ENCODE measurements at regions not wholly inside any gene's neighbourhood (a gene's known extent, or its start where the extent isn't known, plus 50 kb on each side); places are given as distances from the start of the nearest gene placed in this dataset.

DNA sequence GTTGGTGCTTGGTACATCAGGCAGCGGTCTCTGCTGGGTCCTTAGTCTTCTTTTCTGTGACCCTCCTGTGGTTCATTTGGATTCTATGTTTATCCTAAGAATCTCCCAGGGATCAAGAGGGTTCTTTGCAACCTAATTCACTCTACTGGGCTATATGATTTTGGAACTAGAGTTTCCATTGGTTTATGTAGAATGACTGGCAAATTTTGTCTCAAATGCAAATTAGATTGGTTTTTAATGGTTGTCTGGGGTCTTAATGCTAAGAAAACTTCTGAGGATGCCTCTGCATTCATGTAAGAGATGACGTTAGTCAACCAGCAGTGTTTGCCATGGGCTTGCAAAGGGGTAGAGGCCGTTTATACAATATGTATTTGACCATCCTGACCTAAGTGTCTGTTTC lies 129.8 kb upstream of the ZFP64 start:
- intact Hi-C loops (cut with micrococcal nuclease) = no loop called here
- ATAC-seq (ENCODE audit: low read depth) (no peak), DNase-seq (no peak)
- no peak overlapping the region for H2AK9ac ChIP-seq (replicated peaks; ENCODE audit: low read depth, low read length, poor library complexity)
- H2AK5ac ChIP-seq (ENCODE audit: low read depth, low read length) = no peak overlapping the region
- no peak overlapping the region for H2BK15ac ChIP-seq (ENCODE audit: low read depth, low read length)
- no peak overlapping the region for H3K56ac ChIP-seq (ENCODE audit: extremely low read depth, insufficient read depth, low read length)
- BruUV-seq (replicated peaks) = no TSS peak
- no peak overlapping the region for H3K4ac ChIP-seq (ENCODE audit: low read depth, low read length)
- no peak overlapping the region for H4K5ac ChIP-seq (ENCODE audit: low read depth, low read length)
- H3K36me3 ChIP-seq (ENCODE audit: control insufficient read depth, insufficient read depth, low read length) = no peaks in the 10 kb centered on the region
- H3K9me3 ChIP-seq (ENCODE audit: control insufficient read depth, insufficient read depth, low read length) = no peaks in the 10 kb centered on the region
- no peak overlapping the region for H2BK5ac ChIP-seq (ENCODE audit: low read depth, low read length, poor library complexity, severe bottlenecking)
- H4K8ac ChIP-seq (ENCODE audit: low read depth in 2 of 2, low read length in 2 of 2) = no peak overlapping the region
- no peaks in the 10 kb centered on the region for H4K20me1 ChIP-seq (ENCODE audit: insufficient read depth, low read length)
- H3K9me1 ChIP-seq (ENCODE audit: insufficient read depth, low read length) = no peaks in the 10 kb centered on the region
- no CpG with 5 or more reads among the region's 3 CpGs for WGBS, 2 experiments (ENCODE audit: extremely low coverage in 2 of 2, insufficient read length in 1 of 2)
- H3K9ac ChIP-seq (ENCODE audit: low read depth, low read length) = no peak overlapping the region
- H3K23ac ChIP-seq (ENCODE audit: low read depth, low read length) = no peak overlapping the region
- H2AFZ ChIP-seq (replicated peaks; ENCODE audit: low read length, poor library complexity) = no peak overlapping the region
- H3K4me2 ChIP-seq (ENCODE audit: low read depth, low read length) = no peak overlapping the region
- H2BK20ac ChIP-seq (ENCODE audit: low read depth, low read length) = no peak overlapping the region
- no peaks in the 10 kb centered on the region for H3K79me1 ChIP-seq (ENCODE audit: low read depth in 1 of 2, low read length in 2 of 2)
- H3K4me3 ChIP-seq (ENCODE audit: insufficient read depth, low read depth, low read length) = no peak overlapping the region
- dilution Hi-C loops (cut with HindIII; ENCODE audit: low sequenced_read_pairs, unreplicated experiment) = no loop called here
- ChIA-PET CTCF (interaction anchor here (3.1 kb wide), 1 partner anchor 9 kb away, joined by 10 read pairs; no protein-coding TSS in a partner anchor), POLR2A (ENCODE audit: unreplicated experiment) (no interaction called here)
- TF ChIP-seq NFE2L2 (IDR thresholded peaks at IDR 0.05; ENCODE audit: low read depth, low read length) (no peak), POLR2A (IDR thresholded peaks at IDR 0.05; ENCODE audit: low read depth, low read length) (no peak), CHD1 (IDR thresholded peaks at IDR 0.05; ENCODE audit: low read depth, low read length) (no peak), SMC3 (IDR thresholded peaks at IDR 0.05; ENCODE audit: low read depth, low read length) (no peak), MXI1 (IDR thresholded peaks at IDR 0.05; ENCODE audit: borderline replicate concordance, low read depth, low read length) (no peak), MAZ (IDR thresholded peaks at IDR 0.05; ENCODE audit: borderline replicate concordance, low read depth, low read length) (no peak), ELK1 (IDR thresholded peaks at IDR 0.05; ENCODE audit: borderline replicate concordance, low read depth, low read length) (no peak)
- TF ChIP-seq, protein P1, sequence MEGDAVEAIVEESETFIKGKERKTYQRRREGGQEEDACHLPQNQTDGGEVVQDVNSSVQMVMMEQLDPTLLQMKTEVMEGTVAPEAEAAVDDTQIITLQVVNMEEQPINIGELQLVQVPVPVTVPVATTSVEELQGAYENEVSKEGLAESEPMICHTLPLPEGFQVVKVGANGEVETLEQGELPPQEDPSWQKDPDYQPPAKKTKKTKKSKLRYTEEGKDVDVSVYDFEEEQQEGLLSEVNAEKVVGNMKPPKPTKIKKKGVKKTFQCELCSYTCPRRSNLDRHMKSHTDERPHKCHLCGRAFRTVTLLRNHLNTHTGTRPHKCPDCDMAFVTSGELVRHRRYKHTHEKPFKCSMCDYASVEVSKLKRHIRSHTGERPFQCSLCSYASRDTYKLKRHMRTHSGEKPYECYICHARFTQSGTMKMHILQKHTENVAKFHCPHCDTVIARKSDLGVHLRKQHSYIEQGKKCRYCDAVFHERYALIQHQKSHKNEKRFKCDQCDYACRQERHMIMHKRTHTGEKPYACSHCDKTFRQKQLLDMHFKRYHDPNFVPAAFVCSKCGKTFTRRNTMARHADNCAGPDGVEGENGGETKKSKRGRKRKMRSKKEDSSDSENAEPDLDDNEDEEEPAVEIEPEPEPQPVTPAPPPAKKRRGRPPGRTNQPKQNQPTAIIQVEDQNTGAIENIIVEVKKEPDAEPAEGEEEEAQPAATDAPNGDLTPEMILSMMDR (conservative IDR thresholded peaks at IDR 0.05; ENCODE audit: low read depth, low read length) = no peak
- H3K27ac ChIP-seq (ENCODE audit: insufficient read depth, low read length) = no peak overlapping the region
- no peak overlapping the region for H2BK120ac ChIP-seq (ENCODE audit: low read depth, low read length)
- no peak overlapping the region for H3K14ac ChIP-seq (replicated peaks; ENCODE audit: low read depth, low read length)
- no peak overlapping the region for H3K18ac ChIP-seq (ENCODE audit: low read depth, low read length)
- H3K4me1 ChIP-seq (ENCODE audit: control insufficient read depth, insufficient read depth, low read length) = no peaks in the 10 kb centered on the region
- in situ Hi-C loops (cut with MboI; ENCODE audit: low sequenced_read_pairs) = loop anchor here (25.0 kb wide), 1 partner anchor 891 kb away; no protein-coding TSS in a partner anchor
- H4K91ac ChIP-seq (ENCODE audit: insufficient read depth, low read depth, low read length) = no peak overlapping the region
- peaks cover 1% of the 10 kb centered on the region; the same call in 1 of the 2 replicates for H3K27me3 ChIP-seq (ENCODE audit: control insufficient read depth, insufficient read depth, low read length)

Measured in IMR-90 (cell line).